ENCODE measurements at regions not wholly inside any gene's neighbourhood (a gene's known extent, or its start where the extent isn't known, plus 50 kb on each side); places are given as distances from the start of the nearest gene placed in this dataset.

- Histone ChIP-seq H3K36me3 (replicated peaks in 1 of 2; ENCODE audit: control insufficient read depth in 1 of 2, insufficient read depth in 2 of 2, low read length in 1 of 2) (no peaks in the 10 kb centered on the region), H3K9me3 (no peaks in the 10 kb centered on the region), H3K27ac (ENCODE audit: low read depth in 2 of 2, low read length in 1 of 2) (no peak overlapping the region), H4K20me1 (ENCODE audit: insufficient read depth) (no peaks in the 10 kb centered on the region), H3K9ac (no peak overlapping the region), H3K4me1 (ENCODE audit: control insufficient read depth in 1 of 2, insufficient read depth in 2 of 2, low read depth in 1 of 2, low read length in 1 of 2) (no peaks in the 10 kb centered on the region), H3K9me2 (no peaks in the 10 kb centered on the region), H3K4me2 (no peak overlapping the region), H2AFZ (ENCODE audit: low read depth) (no peak overlapping the region), H3F3A (replicated peaks; ENCODE audit: insufficient read depth) (no peaks in the 10 kb centered on the region), H3K27me3 (ENCODE audit: insufficient read depth) (no peaks in the 10 kb centered on the region), H3K79me2 (ENCODE audit: insufficient read depth) (no peaks in the 10 kb centered on the region), H3K4me3 (ENCODE audit: low read depth in 2 of 2, low read length in 1 of 2) (no peak overlapping the region)
- WGBS (ENCODE audit: low lambda C conversion rate) = 0% methylated on average over 1 of the region's 1 CpG
- TF ChIP-seq JUND (IDR thresholded peaks at IDR 0.05) (no peak), EP300 (IDR thresholded peaks at IDR 0.05; ENCODE audit: borderline replicate concordance in 1 of 2, low read depth in 1 of 2, low read length in 1 of 2) (no peak), MEF2A (IDR thresholded peaks at IDR 0.05; ENCODE audit: borderline replicate concordance, low read depth) (no peak), FOXM1 (IDR thresholded peaks at IDR 0.05; ENCODE audit: low read depth) (no peak), CTCF (IDR thresholded peaks at IDR 0.05) (no peak), FOSL2 (IDR thresholded peaks at IDR 0.05; ENCODE audit: borderline replicate concordance, low read depth) (no peak), GATA2 (CRISPR knock-in tag; IDR thresholded peaks at IDR 0.05) (no peak), NRF1 (IDR thresholded peaks at IDR 0.05; ENCODE audit: low read depth, low read length) (no peak), YY1 (IDR thresholded peaks at IDR 0.05; ENCODE audit: low read depth) (no peak), SMC3 (IDR thresholded peaks at IDR 0.05; ENCODE audit: low read depth, low read length) (no peak), EZH2phosphoT487 (IDR thresholded peaks at IDR 0.05; ENCODE audit: borderline replicate concordance, low read depth) (no peak), TAF1 (IDR thresholded peaks at IDR 0.05; ENCODE audit: borderline replicate concordance, low read depth, low read length) (no peak), FOXJ3 (CRISPR knock-in tag; IDR thresholded peaks at IDR 0.05) (no peak)
- POLR2A ChIA-PET = no interaction called here
- CTCF ChIA-PET = no interaction called here
- no peak for DNase-seq
These were observed 258.5 kb downstream of the PABPC4L start for GRCh38 chr4:133943081-133943480.

GRCh38 chr4:133938061-133938460, 263.5 kb downstream of the PABPC4L start:
- H3K36me3 ChIP-seq (replicated peaks in 1 of 2; ENCODE audit: control insufficient read depth in 1 of 2, insufficient read depth in 2 of 2, low read length in 1 of 2) = no peaks in the 10 kb centered on the region
- no peaks in the 10 kb centered on the region for H3K27me3 ChIP-seq (ENCODE audit: insufficient read depth)
- no peaks in the 10 kb centered on the region for H3K9me3 ChIP-seq
- TF ChIP-seq TEAD4 (IDR thresholded peaks at IDR 0.05; ENCODE audit: borderline replicate concordance, insufficient read depth) = no peak
- TF ChIP-seq JUND (IDR thresholded peaks at IDR 0.05) = no peak
- TF ChIP-seq CTCF (IDR thresholded peaks at IDR 0.05) = no peak
- no peak for TF ChIP-seq RAD21 (IDR thresholded peaks at IDR 0.05; ENCODE audit: low read length)
- no peaks in the 10 kb centered on the region for H3K9me2 ChIP-seq
- no peak overlapping the region for H2AFZ ChIP-seq (ENCODE audit: low read depth)
- no peak overlapping the region for H3K27ac ChIP-seq (ENCODE audit: low read depth in 2 of 2, low read length in 1 of 2)
- no peak overlapping the region for H3K9ac ChIP-seq
- H3F3A ChIP-seq (replicated peaks; ENCODE audit: insufficient read depth) = no peaks in the 10 kb centered on the region
- H4K20me1 ChIP-seq (ENCODE audit: insufficient read depth) = no peaks in the 10 kb centered on the region
- ChIA-PET CTCF (no interaction called here), POLR2A (no interaction called here)
- H3K4me1 ChIP-seq (ENCODE audit: control insufficient read depth in 1 of 2, insufficient read depth in 2 of 2, low read depth in 1 of 2, low read length in 1 of 2) = no peaks in the 10 kb centered on the region
- H3K79me2 ChIP-seq (ENCODE audit: insufficient read depth) = no peaks in the 10 kb centered on the region
- no peak for DNase-seq
- H3K4me3 ChIP-seq (ENCODE audit: low read depth in 2 of 2, low read length in 1 of 2) = no peak overlapping the region
- H3K4me2 ChIP-seq = no peak overlapping the region
